ENCODE measurements at regions not wholly inside any gene's neighbourhood (a gene's known extent, or its start where the extent isn't known, plus 50 kb on each side); places are given as distances from the start of the nearest gene placed in this dataset.

- ChIA-PET POLR2A (no interaction called here), CTCF (no interaction called here)
- TF ChIP-seq ARNT (IDR thresholded peaks at IDR 0.05) (no peak), HDGF (IDR thresholded peaks at IDR 0.05; ENCODE audit: borderline replicate concordance) (no peak), FOXA1 (IDR thresholded peaks at IDR 0.05) (no peak), NFRKB (IDR thresholded peaks at IDR 0.05) (no peak), FOXM1 (IDR thresholded peaks at IDR 0.05; ENCODE audit: borderline replicate concordance) (no peak), FOXK2 (IDR thresholded peaks at IDR 0.05) (no peak), ELF4 (IDR thresholded peaks at IDR 0.05) (no peak), TARDBP (IDR thresholded peaks at IDR 0.05) (no peak)
- TF ChIP-seq, protein P1, sequence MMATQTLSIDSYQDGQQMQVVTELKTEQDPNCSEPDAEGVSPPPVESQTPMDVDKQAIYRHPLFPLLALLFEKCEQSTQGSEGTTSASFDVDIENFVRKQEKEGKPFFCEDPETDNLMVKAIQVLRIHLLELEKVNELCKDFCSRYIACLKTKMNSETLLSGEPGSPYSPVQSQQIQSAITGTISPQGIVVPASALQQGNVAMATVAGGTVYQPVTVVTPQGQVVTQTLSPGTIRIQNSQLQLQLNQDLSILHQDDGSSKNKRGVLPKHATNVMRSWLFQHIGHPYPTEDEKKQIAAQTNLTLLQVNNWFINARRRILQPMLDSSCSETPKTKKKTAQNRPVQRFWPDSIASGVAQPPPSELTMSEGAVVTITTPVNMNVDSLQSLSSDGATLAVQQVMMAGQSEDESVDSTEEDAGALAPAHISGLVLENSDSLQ (IDR thresholded peaks at IDR 0.05): no peak
- no peak for DNase-seq (ENCODE audit: extremely low spot score)
These were observed 625.1 kb upstream of the NUDT12 start for GRCh38 chr5:104187656-104188055.

GRCh38 chr5:104186510-104186909, 623.9 kb upstream of the NUDT12 start:
- ChIA-PET POLR2A (no interaction called here), CTCF (no interaction called here)
- no peak for DNase-seq (ENCODE audit: extremely low spot score)
- TF ChIP-seq ARNT (IDR thresholded peaks at IDR 0.05) (no peak), FOXK2 (IDR thresholded peaks at IDR 0.05) (no peak), BHLHE40 (IDR thresholded peaks at IDR 0.05; ENCODE audit: borderline replicate concordance) (no peak), SUZ12 (IDR thresholded peaks at IDR 0.05) (no peak), CTBP1 (IDR thresholded peaks at IDR 0.05; ENCODE audit: borderline replicate concordance) (no peak)

GRCh38 chr5:104186100-104186499, 623.5 kb upstream of the NUDT12 start:
- ChIA-PET CTCF (no interaction called here), POLR2A (no interaction called here)
- no peak for DNase-seq (ENCODE audit: extremely low spot score)
- TF ChIP-seq LEF1 (IDR thresholded peaks at IDR 0.05; ENCODE audit: borderline replicate concordance) (no peak), ARNT (IDR thresholded peaks at IDR 0.05) (no peak), SP1 (IDR thresholded peaks at IDR 0.05) (no peak), SUZ12 (IDR thresholded peaks at IDR 0.05) (no peak), FOXA1 (IDR thresholded peaks at IDR 0.05) (no peak), FOXK2 (IDR thresholded peaks at IDR 0.05) (no peak), FOXM1 (IDR thresholded peaks at IDR 0.05; ENCODE audit: borderline replicate concordance) (no peak)

DNA sequence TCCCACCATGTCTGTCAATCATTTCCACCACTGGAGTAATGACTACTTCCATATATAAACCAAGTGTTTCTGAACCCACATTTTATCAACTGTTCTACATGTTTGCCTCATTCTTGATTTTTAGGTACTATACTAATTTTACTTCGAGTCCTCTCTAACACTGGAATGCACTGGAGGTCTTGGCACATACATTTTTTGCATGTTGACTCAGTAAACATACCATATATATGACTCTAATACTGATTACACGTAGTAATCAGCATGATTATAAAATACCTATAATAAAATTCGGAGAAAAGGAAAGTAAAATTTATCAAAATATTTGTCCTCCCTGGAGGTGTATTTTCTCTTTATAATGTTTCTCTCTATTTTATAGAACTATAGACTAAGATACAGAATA, 621.7 kb upstream of the NUDT12 start:
- DNase-seq (ENCODE audit: extremely low spot score): no peak
- ChIA-PET CTCF (no interaction called here), POLR2A (no interaction called here)
- TF ChIP-seq FOXK2 (IDR thresholded peaks at IDR 0.05) (no peak), CTBP1 (IDR thresholded peaks at IDR 0.05; ENCODE audit: borderline replicate concordance) (no peak), NFRKB (IDR thresholded peaks at IDR 0.05) (no peak), BHLHE40 (IDR thresholded peaks at IDR 0.05; ENCODE audit: borderline replicate concordance) (no peak), FOXA1 (IDR thresholded peaks at IDR 0.05) (no peak), TARDBP (IDR thresholded peaks at IDR 0.05) (no peak), LEF1 (IDR thresholded peaks at IDR 0.05; ENCODE audit: borderline replicate concordance) (no peak), SUZ12 (IDR thresholded peaks at IDR 0.05) (no peak), HDGF (IDR thresholded peaks at IDR 0.05; ENCODE audit: borderline replicate concordance) (no peak), FOXM1 (IDR thresholded peaks at IDR 0.05; ENCODE audit: borderline replicate concordance) (no peak), SP1 (IDR thresholded peaks at IDR 0.05) (no peak), ELF4 (IDR thresholded peaks at IDR 0.05) (no peak), ZNF384 (IDR thresholded peaks at IDR 0.05) (no peak), L3MBTL2 (conservative IDR thresholded peaks at IDR 0.05) (no peak), ARNT (IDR thresholded peaks at IDR 0.05) (no peak)
- TF ChIP-seq, protein P1 (IDR thresholded peaks at IDR 0.05): no peak

- no peak for TF ChIP-seq SP1 (IDR thresholded peaks at IDR 0.05)
- no peak for TF ChIP-seq SUZ12 (IDR thresholded peaks at IDR 0.05)
- no peak for TF ChIP-seq FOXM1 (IDR thresholded peaks at IDR 0.05; ENCODE audit: borderline replicate concordance)
- peak; percentile 76 for TF ChIP-seq L3MBTL2 (conservative IDR thresholded peaks at IDR 0.05)
- TF ChIP-seq, protein P1 (IDR thresholded peaks at IDR 0.05): peak; percentile 73
- TF ChIP-seq HDGF (IDR thresholded peaks at IDR 0.05; ENCODE audit: borderline replicate concordance): no peak
- no peak for TF ChIP-seq BHLHE40 (IDR thresholded peaks at IDR 0.05; ENCODE audit: borderline replicate concordance)
- no peak for TF ChIP-seq LEF1 (IDR thresholded peaks at IDR 0.05; ENCODE audit: borderline replicate concordance)
- ChIA-PET POLR2A (no interaction called here), CTCF (interaction anchor here (0.6 to 2.4 kb wide), 13 partner anchors 139 to 597 kb away, joined by 3 to 28 read pairs (median 5); no protein-coding TSS in a partner anchor)
- peak; percentile 74 for DNase-seq (ENCODE audit: extremely low spot score)
These were observed 616.4 kb upstream of the NUDT12 start for GRCh38 chr5:104178829-104179456.

DNA sequence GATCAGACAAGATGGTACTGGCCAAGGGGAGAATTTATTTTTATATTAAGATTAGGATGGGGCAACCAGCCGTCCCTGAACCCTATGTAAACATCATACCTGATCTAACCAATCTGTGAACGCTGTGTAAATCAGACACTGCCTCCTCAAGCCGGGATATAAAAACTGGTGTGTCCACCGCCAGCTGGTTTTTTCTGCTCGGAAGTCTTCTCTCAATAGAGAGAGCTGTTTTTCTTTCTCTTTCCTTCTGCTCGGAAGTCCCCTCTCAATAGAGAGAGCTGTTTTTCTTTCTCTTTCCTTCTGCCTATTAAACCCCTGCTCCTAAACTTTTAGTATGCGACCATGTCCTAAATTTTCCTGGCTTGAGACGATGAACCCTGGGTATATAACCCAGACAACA, 615.5 kb upstream of the NUDT12 start:
- no peak for DNase-seq (ENCODE audit: extremely low spot score)
- ChIA-PET POLR2A (no interaction called here), CTCF (interaction anchor here (0.8 to 2.4 kb wide), 5 partner anchors 310 to 596 kb away, joined by 3 to 28 read pairs (median 7); no protein-coding TSS in a partner anchor)
- no peak for TF ChIP-seq FOXK2 (IDR thresholded peaks at IDR 0.05)
- no peak for TF ChIP-seq ARNT (IDR thresholded peaks at IDR 0.05)
- TF ChIP-seq L3MBTL2 (conservative IDR thresholded peaks at IDR 0.05): no peak
- TF ChIP-seq SUZ12 (IDR thresholded peaks at IDR 0.05): no peak
- no peak for TF ChIP-seq LEF1 (IDR thresholded peaks at IDR 0.05; ENCODE audit: borderline replicate concordance)
- no peak for TF ChIP-seq ELF4 (IDR thresholded peaks at IDR 0.05)
- no peak for TF ChIP-seq ZNF384 (IDR thresholded peaks at IDR 0.05)
- TF ChIP-seq, protein P1 (IDR thresholded peaks at IDR 0.05): no peak

All from HEK293T (cell line).